ENCODE measurements at regions not wholly inside any gene's neighbourhood (a gene's known extent, or its start where the extent isn't known, plus 50 kb on each side); places are given as distances from the start of the nearest gene placed in this dataset.

DNA sequence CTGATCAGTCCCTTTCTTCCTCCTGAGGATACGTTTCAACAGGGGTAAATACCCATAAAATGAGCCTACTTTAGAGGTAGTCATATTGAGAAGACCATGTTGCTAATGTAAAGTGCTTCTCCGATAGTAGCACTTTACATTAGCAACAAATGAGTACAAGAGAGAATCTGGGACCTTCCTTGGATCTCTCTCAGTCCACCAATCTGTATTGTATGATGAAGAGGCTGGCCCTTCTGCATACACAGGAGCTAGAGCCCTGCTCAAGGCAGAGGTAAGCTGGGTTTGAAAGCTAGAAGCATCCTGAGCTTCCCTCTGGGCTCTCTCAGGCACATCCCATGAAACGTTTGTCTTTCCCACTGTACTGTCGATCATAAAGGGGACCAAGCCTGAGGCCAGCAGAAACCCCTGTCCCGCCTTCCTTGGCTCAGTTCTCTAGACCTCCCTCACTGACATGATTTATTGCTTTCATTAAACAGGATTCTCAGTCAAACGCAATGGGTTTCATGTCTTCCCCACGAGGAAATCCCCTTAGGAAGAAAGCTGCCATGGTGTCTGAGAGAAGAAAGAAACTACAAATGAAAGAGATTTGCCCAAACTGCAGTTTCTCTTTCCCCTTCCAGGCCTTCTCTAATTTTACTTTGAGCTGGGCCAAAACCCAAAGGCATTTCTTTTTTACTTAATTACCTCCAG is 62.8 kb upstream of the BCAR3 start:
- no peak for FAIRE-seq

- FAIRE-seq = no peak
Observed at GRCh38 chr1:93743465-93743864, 61.8 kb upstream of the BCAR3 start.

DNA sequence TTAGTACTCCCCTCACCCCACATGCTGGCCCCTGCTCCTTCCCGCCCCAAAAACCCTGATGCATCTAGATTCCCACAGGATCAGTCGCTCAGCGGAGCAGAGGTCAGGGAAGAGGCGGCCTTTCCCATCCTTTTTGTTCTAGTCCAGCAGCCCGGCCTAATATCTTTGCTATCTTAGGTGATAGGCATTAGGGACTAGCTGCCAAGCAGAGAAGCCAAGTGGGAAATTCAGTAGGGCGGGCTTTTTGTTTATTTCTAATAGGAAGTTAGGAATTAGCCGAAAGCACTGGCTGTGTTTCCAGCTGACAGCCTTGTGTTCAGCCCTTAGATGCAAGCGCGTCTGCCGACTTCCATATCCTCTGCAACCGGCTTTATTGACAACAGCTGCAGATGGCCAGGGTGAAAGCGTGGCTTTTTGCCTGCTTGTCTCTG is 59.0 kb upstream of the BCAR3 start:
- no peak for FAIRE-seq

DNA sequence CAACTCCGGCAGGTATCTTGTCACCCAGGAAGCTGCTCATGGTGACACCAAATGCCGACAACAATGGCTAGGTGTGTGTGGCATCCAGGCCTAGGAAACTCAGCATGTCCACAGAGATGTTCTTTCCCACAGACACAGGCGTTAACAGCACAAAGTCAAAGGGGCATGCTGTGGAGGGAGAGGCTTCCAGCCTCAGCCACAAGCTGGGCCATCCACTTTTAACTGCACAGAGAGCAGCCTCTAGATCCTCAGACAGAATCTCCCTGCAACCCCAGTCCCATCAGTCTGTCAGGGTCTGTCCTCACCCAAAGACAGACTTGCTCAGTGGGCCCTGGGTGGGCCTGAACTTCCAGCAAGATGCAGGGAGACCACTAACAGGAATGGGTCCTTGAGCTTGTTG is 58.5 kb upstream of the BCAR3 start:
- no peak for FAIRE-seq

DNA sequence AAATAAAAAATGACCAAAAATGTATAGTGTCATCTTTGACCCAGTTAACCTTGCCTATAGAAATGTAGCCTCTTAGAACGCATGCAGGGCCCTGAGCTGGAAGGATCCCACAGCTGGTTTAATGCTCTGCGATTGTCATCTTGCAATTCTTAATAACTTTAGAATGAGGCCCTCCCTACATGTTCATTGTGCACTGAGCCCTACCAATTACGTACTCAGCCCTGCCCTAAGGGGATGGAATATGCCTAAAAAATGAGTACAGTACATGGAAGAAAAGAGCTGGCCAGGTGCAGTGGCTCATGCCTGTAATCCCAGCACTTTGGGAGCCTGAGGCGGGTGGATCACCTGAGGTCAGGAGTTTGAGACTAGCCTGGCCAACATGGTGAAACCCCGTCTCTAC is 57.8 kb upstream of the BCAR3 start:
- no peak for FAIRE-seq

GRCh38 chr1:93738926-93739325 is 57.3 kb upstream of the BCAR3 start:
- FAIRE-seq = no peak

DNA sequence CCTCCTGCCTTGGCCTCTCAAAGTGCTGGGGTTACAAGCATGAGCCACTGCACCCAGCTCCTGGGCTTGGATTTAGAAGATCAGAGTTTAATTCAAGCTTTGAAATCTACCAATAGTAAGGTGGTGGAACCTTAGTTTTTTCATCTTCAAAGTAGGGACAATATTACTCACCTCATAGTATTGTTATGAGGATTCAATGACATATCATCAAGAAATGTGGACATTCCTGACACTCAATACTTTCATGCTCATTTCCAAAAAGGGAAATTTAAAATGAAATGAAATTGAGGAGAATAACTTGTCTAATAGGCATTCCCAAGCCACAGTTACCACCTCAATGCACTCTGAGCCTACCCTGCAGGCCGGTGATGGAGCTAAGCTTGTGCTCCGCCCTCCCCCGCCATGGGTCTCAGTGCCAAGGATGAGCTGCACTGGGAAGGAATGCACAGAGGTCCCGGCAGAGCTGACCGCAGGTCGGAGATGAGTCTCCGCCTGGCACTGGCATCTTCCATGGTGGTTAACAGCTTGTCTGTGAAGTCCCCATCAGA is 56.5 kb upstream of the BCAR3 start:
- no peak for FAIRE-seq

- no peak for FAIRE-seq
Observed at GRCh38 chr1:93735722-93736121, 54.1 kb upstream of the BCAR3 start.

GRCh38 chr1:93734999-93735398 is 53.4 kb upstream of the BCAR3 start:
- no peak for FAIRE-seq

- no peak for FAIRE-seq
Observed at GRCh38 chr1:93733340-93733739, 51.7 kb upstream of the BCAR3 start.

DNA sequence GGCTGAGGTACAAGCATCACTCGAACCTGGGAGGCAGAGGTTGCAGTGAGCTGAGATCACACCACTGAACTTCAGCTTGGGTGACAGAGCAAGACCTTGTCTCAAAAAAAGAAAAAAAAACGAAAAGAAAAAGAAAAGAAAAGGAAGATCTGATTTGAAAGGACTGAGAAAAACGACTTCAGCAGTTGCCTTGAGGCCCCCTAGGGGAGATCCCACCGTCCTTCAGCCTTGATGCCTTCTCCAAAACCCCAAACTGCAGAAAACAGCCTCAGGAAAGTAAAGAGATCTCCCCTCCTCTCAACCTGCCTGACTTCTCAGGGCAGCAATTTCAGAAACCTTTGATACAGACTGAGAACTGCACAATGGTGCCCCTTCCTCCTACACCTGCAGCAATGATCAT is 50.9 kb upstream of the BCAR3 start:
- no peak for FAIRE-seq
